ENCODE measurements at regions not wholly inside any gene's neighbourhood (a gene's known extent, or its start where the extent isn't known, plus 50 kb on each side); places are given as distances from the start of the nearest gene placed in this dataset.
"Not testable (repeated sequence)": the region's sequence is repeated elsewhere in the genome, so short reads cannot be mapped to it uniquely, and the experiment has no call there.

- DNase-seq (ENCODE audit: low spot score): no peak
Measured at GRCh38 chr5:172548981-172549687, 91.9 kb upstream of the NEURL1B start.

DNA sequence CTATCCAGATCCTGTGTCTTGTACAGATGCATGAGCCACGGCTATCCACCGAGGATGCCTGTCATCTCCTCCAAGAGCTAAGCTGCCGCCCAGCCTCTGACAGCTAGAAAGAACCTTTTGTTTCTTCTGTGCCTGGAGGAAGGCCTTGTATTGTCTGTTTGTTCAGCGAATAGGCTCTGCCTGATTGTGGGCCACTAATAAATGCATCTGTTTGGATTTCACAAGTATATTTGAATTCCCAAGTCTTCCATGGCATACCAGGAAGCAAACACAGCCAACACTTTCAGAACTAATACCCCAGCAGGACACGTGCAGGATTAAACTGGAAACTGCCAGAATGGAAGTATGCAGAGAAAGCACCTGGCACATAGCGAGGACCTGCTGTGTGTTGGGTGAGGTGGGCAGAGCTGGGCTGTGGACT, 92.7 kb upstream of the NEURL1B start:
- DNase-seq (ENCODE audit: low spot score): no peak

- DNase-seq (ENCODE audit: low spot score): no peak
Measured at GRCh38 chr5:172546196-172546595, 91.9 kb upstream of the SH3PXD2B start.

- no peak for DNase-seq (ENCODE audit: low spot score)
Measured at GRCh38 chr5:172545291-172545801, 91.0 kb upstream of the SH3PXD2B start.

DNA sequence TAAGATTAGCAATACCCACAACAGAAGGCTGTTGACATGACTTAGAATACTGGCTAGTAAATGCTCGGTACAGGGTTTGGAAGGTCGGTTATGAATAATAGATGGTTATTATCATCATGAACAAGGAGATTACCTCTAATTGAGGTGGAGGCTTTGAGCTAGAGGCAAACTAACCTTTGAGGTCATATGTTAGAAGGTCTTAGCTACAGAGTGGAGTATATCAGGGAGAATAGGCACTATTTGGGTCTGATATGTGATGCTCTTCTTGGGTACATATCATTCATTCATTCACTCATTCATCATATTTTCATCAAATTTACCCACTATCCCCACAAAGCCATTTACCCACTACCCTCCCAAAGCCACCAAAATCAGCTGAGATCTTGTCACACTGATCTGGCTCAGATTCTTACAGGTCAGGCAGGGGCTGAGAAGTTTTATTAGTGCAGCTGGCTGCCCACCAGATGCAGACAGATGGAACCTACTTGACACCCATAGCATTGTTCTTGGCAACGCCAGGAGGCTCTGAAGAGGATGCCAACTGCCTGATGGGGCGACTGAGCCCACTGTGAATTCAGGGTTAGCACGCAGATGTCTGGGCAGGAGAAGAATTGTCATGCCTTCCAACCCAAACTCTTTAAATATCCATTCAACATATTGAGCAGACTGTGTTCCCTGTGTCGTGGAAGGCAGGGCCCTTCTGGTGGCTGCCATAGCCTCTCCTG, 90.2 kb upstream of the SH3PXD2B start:
- no peak for DNase-seq (ENCODE audit: low spot score)

DNA sequence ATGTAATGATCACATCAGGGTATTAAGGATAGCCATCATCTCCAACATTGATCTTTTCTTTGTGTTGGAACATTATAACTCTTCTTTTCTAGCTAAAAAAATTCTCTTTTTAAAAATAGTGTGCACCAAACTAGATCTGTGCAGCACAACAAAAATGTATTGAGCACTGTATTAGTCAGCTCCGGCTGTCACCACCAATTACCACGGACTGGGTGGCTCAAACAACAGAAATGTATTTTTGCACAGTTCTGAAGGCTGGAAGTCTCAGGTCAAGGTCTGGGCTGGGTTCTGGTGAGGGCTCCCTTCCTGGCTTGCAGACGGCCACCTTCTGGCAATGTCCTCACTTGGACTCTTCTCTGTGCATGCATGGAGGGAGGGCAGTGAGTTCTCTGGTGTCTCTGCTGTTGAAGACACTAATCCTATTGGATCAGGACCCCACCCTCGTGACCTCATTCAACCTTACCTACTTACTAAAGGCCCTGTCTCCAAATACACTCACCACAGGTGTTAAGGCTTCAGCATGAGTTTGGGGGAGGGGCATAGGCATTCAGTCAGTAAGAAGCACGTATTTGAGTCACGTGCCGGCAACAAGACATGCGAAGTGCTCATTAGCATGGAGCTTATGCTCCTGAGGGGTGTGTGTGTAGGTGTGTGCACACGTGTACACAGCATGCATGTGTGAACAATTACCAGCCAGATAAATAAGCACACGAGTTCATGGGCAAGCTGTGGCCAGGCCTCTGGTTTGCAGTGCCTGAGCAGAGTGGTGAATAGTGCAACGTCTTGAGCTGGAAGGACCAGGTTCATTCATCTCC, 89.4 kb upstream of the SH3PXD2B start:
- no peak for DNase-seq (ENCODE audit: low spot score)

GRCh38 chr5:172542651-172543131, 88.4 kb upstream of the SH3PXD2B start:
- no peak for DNase-seq (ENCODE audit: low spot score)

DNA sequence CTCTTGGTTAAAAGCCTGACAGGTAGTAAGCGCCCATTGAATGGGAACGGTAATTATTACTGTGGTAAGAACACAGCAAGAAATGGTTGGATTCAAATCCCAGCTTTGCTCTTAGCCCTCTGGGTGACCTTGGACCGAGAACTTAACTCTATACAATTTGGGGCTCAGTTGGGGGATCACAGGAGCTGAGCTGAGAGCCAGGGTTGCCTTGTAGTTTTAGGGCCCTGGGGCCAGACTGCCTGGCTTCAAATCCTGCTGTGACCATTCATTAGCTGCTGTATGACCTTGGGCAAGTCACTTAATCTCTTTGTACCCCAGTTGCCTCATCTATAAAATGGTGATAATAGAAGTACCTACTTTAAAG, 87.4 kb upstream of the SH3PXD2B start:
- DNase-seq (ENCODE audit: low spot score): no peak

- DNase-seq (ENCODE audit: low spot score): no peak
Measured at GRCh38 chr5:172541099-172541772, 86.9 kb upstream of the SH3PXD2B start.

- DNase-seq (ENCODE audit: low spot score): no peak
Measured at GRCh38 chr5:172540099-172540870, 86.0 kb upstream of the SH3PXD2B start.

- DNase-seq (ENCODE audit: low spot score): no peak
Measured at GRCh38 chr5:172535108-172535445, 80.8 kb upstream of the SH3PXD2B start.

GRCh38 chr5:172534229-172535107, 80.1 kb upstream of the SH3PXD2B start:
- peak; percentile 1 for DNase-seq (ENCODE audit: low spot score)

- DNase-seq (ENCODE audit: low spot score): no peak
Measured at GRCh38 chr5:172533399-172534228, 79.3 kb upstream of the SH3PXD2B start.

DNA sequence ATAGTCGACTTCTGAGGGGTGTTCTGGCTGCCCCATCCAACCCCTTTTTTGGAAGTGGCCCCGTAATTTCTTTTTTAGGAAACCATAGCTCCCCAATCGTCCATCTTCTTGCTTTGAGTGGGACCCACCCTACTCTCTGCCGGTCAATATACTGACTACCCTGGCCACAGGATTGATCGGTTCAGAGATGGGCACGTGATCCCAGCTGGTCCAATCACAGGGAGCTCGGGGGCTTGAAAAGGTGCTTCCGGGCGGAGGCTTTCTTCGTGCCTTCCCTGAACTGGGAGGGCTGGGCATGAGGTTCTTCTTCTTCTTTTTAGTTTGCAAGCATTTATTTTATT, 78.7 kb upstream of the SH3PXD2B start:
- no peak for DNase-seq (ENCODE audit: low spot score)

GRCh38 chr5:172532439-172532838, 78.1 kb upstream of the SH3PXD2B start:
- not testable (repeated sequence) for DNase-seq (ENCODE audit: low spot score)

- no peak for DNase-seq (ENCODE audit: low spot score)
Measured at GRCh38 chr5:172531704-172532026, 77.3 kb upstream of the SH3PXD2B start.

DNA sequence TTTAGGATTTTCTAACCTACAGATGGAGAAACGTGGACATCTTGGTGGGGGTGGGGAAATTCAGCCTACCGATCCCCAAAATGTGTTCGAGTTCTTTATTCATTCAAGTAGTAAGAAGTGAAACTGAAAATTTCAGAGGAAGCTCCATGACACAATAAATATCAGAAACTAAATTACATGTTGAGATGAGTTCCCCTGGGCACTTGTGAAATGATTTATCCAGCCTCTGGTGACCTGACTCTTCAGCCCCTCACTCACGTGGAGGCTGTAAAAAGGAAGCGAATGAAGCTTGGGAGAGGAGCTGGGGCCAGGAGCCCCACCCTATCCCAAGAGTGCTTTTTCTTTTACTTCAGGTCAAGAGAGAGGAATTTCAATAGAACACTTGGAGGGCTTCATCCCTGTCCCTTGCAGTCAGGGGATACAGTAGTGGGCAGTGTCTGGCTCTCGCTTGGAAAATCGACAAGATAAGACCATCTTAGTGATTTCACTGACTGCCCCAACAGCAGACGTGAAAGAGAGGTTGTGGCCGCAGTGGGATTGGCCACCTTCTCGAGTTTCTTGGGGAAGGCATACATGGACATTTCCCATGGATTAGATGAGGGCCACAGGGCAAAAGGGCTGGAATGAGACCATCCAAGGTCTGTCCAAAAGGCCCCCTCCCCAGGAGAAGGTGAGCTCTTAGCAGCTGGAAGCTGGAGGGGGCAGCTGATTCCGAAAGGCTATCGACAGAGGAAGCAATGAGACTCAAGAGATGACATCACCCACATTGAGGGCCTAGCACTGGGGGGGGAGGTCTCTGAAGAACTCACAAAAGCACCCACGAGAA, 76.8 kb upstream of the SH3PXD2B start:
- DNase-seq (ENCODE audit: low spot score): no peak

GRCh38 chr5:172530406-172530805, 76.1 kb upstream of the SH3PXD2B start:
- no peak for DNase-seq (ENCODE audit: low spot score)

GRCh38 chr5:172529896-172530295, 75.6 kb upstream of the SH3PXD2B start:
- DNase-seq (ENCODE audit: low spot score): no peak

Measured in LoVo (cell line).